K562 (cell line): ENCODE measurements at regions not wholly inside any gene's neighbourhood (a gene's known extent, or its start where the extent isn't known, plus 50 kb on each side); places are given as distances from the start of the nearest gene placed in this dataset.

Experiments
- ATAC-seq: fragments of 200-7000 bp; cut with Tn5 transposase; 3 replicates; pipeline ENCODE4 v1.9.1; 2020; ENCODE audit warnings: moderate library complexity
- BruUV-seq: library from RNA; stranded (reverse); fragments of 400-500 nt; replicated peaks from 2 replicates; lab custom pipeline; 2021; lab: Mats Ljungman, UMichigan
- CTCF ChIA-PET: fragments of 300-600 bp; formaldehyde crosslinking; extraction: SDS; loops from one replicate; lab custom pipeline; 2021; ENCODE audit warnings: low intra/inter-chr PET ratio; lab: Yijun Ruan, JAX
- POLR2A ChIA-PET: fragments of 300-600, 350-650 bp; sonication (Branson Sonifier 250); formaldehyde crosslinking; extraction: SDS; loops from one replicate; lab custom pipeline; 2021; ENCODE audit warnings: antibody characterized with exemption, inconsistent platforms; lab: Yijun Ruan, JAX
- DNase-seq, 4 experiments: peaks; one replicate each; pipeline versions ENCODE4 v3.0.0 to v3.0.0-alpha.2; 2011 to 2018; ENCODE audit warnings: low spot score in 3 of 4, mixed read lengths in 3 of 4; ENCODE audit errors: extremely low read depth in 1 of 4
- FAIRE-seq: peaks from 2 replicates; lab custom pipeline; 2011; peaks lifted over from hg19 to GRCh38; lab: Jason Lieb, UNC
- H2AFZ ChIP-seq: 2 replicates; pipeline ENCODE4 v1.6.0; 2011; ENCODE audit warnings: low read depth, low read length, control low read depth, inconsistent platforms
- H3K27ac ChIP-seq: fragments of 200-600 bp; 3 replicates; pipeline ENCODE4 v1.8.0; 2011; ENCODE audit warnings: low read depth, mild to moderate bottlenecking, control low read depth, inconsistent platforms, low read length, moderate library complexity, mixed read lengths; ENCODE audit errors: extremely low read depth
- H3K27me3 ChIP-seq, 2 experiments: fragments of 300-600 bp in 1 of 2; 2 replicates in 1 of 2; 3 replicates in 1 of 2; pipeline versions ENCODE4 v1.6.0 to v1.8.0; 2011; ENCODE audit warnings: inconsistent platforms in 2 of 2, low read length in 2 of 2, mild to moderate bottlenecking in 1 of 2, mixed read lengths in 1 of 2, moderate library complexity in 1 of 2; ENCODE audit not compliant: control insufficient read depth in 2 of 2, insufficient read depth in 2 of 2
- H3K36me3 ChIP-seq: fragments of 300-600 bp; 3 replicates; pipeline ENCODE4 v1.8.0; 2011; ENCODE audit warnings: mild to moderate bottlenecking, low read length, inconsistent platforms; ENCODE audit not compliant: control insufficient read depth, insufficient read depth
- H3K4me1 ChIP-seq, 2 experiments: fragments of 200-600 bp in 1 of 2; replicated peaks in 1 of 2; 2 replicates in 1 of 2; 3 replicates in 1 of 2; pipeline versions ENCODE4 v1.5.1 to v1.8.0; 2011; ENCODE audit warnings: inconsistent platforms in 2 of 2, low read length in 2 of 2, mild to moderate bottlenecking in 1 of 2, mixed read lengths in 1 of 2, moderate library complexity in 1 of 2; ENCODE audit not compliant: control insufficient read depth in 2 of 2, insufficient read depth in 2 of 2
- H3K4me2 ChIP-seq: 2 replicates; pipeline ENCODE4 v1.6.1; 2011; ENCODE audit warnings: low read length, control low read depth, inconsistent platforms, mixed read lengths; ENCODE audit not compliant: insufficient read depth
- H3K4me3 ChIP-seq: fragments of 200-600 bp; sonication (generic), shearing (Covaris generic); 2 replicates; pipeline ENCODE4 v1.5.1; 2016; ENCODE audit warnings: control low read depth, inconsistent platforms
- H3K79me2 ChIP-seq: fragments of 200-600 bp; 3 replicates; pipeline ENCODE4 v1.8.0; 2011; ENCODE audit warnings: low read length, inconsistent platforms; ENCODE audit not compliant: control insufficient read depth, insufficient read depth
- H3K9ac ChIP-seq, 2 experiments: 2 replicates each; pipeline versions ENCODE4 v1.6.0 to v1.6.1; 2011; ENCODE audit warnings: low read depth in 2 of 2, low read length in 2 of 2, control low read depth in 1 of 2, inconsistent platforms in 1 of 2, mild to moderate bottlenecking in 1 of 2, mixed read lengths in 1 of 2; ENCODE audit not compliant: insufficient read depth in 1 of 2
- H3K9me1 ChIP-seq: one replicate; pipeline ENCODE4 v1.6.0; 2011; ENCODE audit warnings: inconsistent platforms, mild to moderate bottlenecking, low read length, moderate library complexity; ENCODE audit not compliant: control insufficient read depth, insufficient read depth
- H3K9me3 ChIP-seq: replicated peaks from 2 replicates; pipeline ENCODE4 v1.5.1; 2011; ENCODE audit warnings: low read depth, low read length, inconsistent platforms; ENCODE audit not compliant: control insufficient read depth, insufficient read depth
- H4K20me1 ChIP-seq: replicated peaks from 2 replicates; pipeline ENCODE4 v1.6.1; 2011; ENCODE audit warnings: low read length, inconsistent platforms, mixed read lengths; ENCODE audit not compliant: control insufficient read depth, insufficient read depth
- ARHGAP35 ChIP-seq: fragments of 450-650 bp; IDR thresholded peaks from 2 replicates; pipeline ENCODE4 v1.6.1; 2018; ENCODE audit not compliant: partially characterized antibody
- BHLHE40 ChIP-seq: IDR thresholded peaks from 2 replicates; pipeline ENCODE4 v1.6.1; 2011; ENCODE audit warnings: low read length, improper control_type of control experiment
- ELF2 ChIP-seq: fragments of 250-450 bp; sonication (Bioruptor Pico); IDR thresholded peaks from 2 replicates; pipeline ENCODE4 v1.5.0; 2021; ENCODE audit warnings: mild to moderate bottlenecking
- HDAC6 ChIP-seq: IDR thresholded peaks from 2 replicates; pipeline ENCODE4 v1.6.1; 2012; ENCODE audit warnings: low read depth, mild to moderate bottlenecking, control low read depth, inconsistent platforms, low read length, moderate library complexity
- PML ChIP-seq: IDR thresholded peaks from 2 replicates; pipeline ENCODE4 v1.6.1; 2012; ENCODE audit warnings: low read length, inconsistent platforms
- RFX7 ChIP-seq: fragments of 250-450 bp; sonication (Bioruptor Pico); IDR thresholded peaks from 2 replicates; pipeline ENCODE4 v1.5.1; 2021; ENCODE audit warnings: mild to moderate bottlenecking
- SAFB2 ChIP-seq: fragments of 200-400 bp; formaldehyde crosslinking; IDR thresholded peaks from 2 replicates; pipeline ENCODE4 v1.6.1; 2018; ENCODE audit warnings: borderline replicate concordance, low read length, low read depth, moderate library complexity; ENCODE audit not compliant: severe bottlenecking
- SMARCE1 ChIP-seq: fragments of 450-650 bp; IDR thresholded peaks from 2 replicates; pipeline ENCODE4 v1.7.1; 2016; ENCODE audit warnings: mild to moderate bottlenecking
- U2AF2 ChIP-seq: fragments of 200-400 bp; formaldehyde crosslinking; optimal IDR thresholded peaks from 2 replicates; pipeline ENCODE3; 2017; ENCODE audit warnings: low read depth, mild to moderate bottlenecking, low read length
- ZNF140 ChIP-seq: fragments of 250-450 bp; sonication (Bioruptor Pico); IDR thresholded peaks from 2 replicates; pipeline ENCODE4 v1.8.0; 2021; ENCODE audit warnings: moderate library complexity, mild to moderate bottlenecking, inconsistent platforms
- ZNF24 ChIP-seq: fragments of 450-650 bp; IDR thresholded peaks from 2 replicates; pipeline ENCODE4 v1.6.1; 2016
- ZNF408 ChIP-seq: fragments of 250-450 bp; sonication (Bioruptor Pico); IDR thresholded peaks from 2 replicates; pipeline ENCODE4 v1.4.0; 2020; ENCODE audit warnings: low read depth, mild to moderate bottlenecking, moderate library complexity
- ZNF507 ChIP-seq: conservative IDR thresholded peaks from 2 replicates; pipeline ENCODE4 v1.6.1; 2017; ENCODE audit warnings: missing genetic modification characterization, missing compliant biosample characterization
- WGBS: fragments of 100-300 bp; shearing (Covaris generic); methylation state at CpG from one replicate; pipeline ENCODE4 v1.1.6; 2016; ENCODE audit warnings: low coverage, mixed read lengths; ENCODE audit not compliant: insufficient coverage; ENCODE audit errors: missing lambda C conversion rate; 5-methylcytosine and 5-hydroxymethylcytosine counted together
- in situ Hi-C: fragments of 300-500 bp; cut with MboI; formaldehyde crosslinking; loops from 4 replicates; pipeline ENCODE4 v1.15.0; 2018; ENCODE audit warnings: inconsistent platforms, mixed read lengths
- intact Hi-C: fragments of 100-400 bp; cut with micrococcal nuclease; formaldehyde crosslinking; loops from 2 replicates; pipeline ENCODE4 v1.14.2; 2022
- TF ChIP-seq, protein P1 (sequence below): fragments of 250-450 bp; sonication (Bioruptor Pico); IDR thresholded peaks from 2 replicates; pipeline ENCODE4 v1.5.0; 2021
- TF ChIP-seq, protein P2 (sequence below): IDR thresholded peaks from 3 replicates; pipeline ENCODE4 v1.6.1; 2011; ENCODE audit warnings: borderline replicate concordance, mild to moderate bottlenecking, moderate library complexity; ENCODE audit not compliant: insufficient read length; ENCODE audit errors: extremely low read depth

DNA sequence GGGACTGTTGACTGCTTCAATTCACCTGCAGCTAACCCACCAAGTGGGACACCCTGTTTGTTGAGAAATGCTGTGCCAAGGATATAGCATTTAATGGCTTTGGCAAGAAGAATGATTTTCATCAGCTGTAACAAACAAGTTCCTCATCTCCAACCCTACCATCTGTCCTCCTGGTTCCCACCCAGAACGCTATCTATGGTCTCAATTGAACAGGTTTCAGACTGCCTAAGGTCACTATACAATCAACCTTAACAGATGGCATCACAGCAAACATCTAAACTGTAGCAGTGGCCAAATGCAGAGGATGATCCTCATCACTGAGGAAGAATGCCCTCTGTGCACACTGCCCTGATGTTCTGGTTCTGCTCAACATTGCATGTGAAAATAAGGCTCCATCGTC lies 546.2 kb upstream of the FOXG1 start:
- in situ Hi-C loops: no loop called here
- Histone ChIP-seq H3K9me1 (no peaks in the 10 kb centered on the region), H3K9ac (no peak overlapping the region), H3K4me1 (no peaks in the 10 kb centered on the region), H3K27me3 (no peaks in the 10 kb centered on the region), H2AFZ (no peak overlapping the region), H3K9me3 (no peaks in the 10 kb centered on the region), H3K4me3 (no peak overlapping the region), H4K20me1 (no peaks in the 10 kb centered on the region), H3K79me2 (no peaks in the 10 kb centered on the region), H3K36me3 (no peaks in the 10 kb centered on the region), H3K4me2 (no peak overlapping the region), H3K27ac (no peak overlapping the region)
- ChIA-PET POLR2A (no interaction called here), CTCF (no interaction called here)
- intact Hi-C loops: no loop called here
- FAIRE-seq (no peak), ATAC-seq (no peak), DNase-seq (no peak)
- 0% methylated on average over 2 of the region's 2 CpGs for WGBS
- BruUV-seq: no TSS peak
- TF ChIP-seq U2AF2 (no peak), RFX7 (CRISPR knock-in tag) (no peak), PML (no peak), ZNF408 (no peak), SAFB2 (no peak), HDAC6 (no peak), BHLHE40 (no peak), ZNF507 (tag) (no peak), SMARCE1 (no peak), ZNF24 (no peak)

DNA sequence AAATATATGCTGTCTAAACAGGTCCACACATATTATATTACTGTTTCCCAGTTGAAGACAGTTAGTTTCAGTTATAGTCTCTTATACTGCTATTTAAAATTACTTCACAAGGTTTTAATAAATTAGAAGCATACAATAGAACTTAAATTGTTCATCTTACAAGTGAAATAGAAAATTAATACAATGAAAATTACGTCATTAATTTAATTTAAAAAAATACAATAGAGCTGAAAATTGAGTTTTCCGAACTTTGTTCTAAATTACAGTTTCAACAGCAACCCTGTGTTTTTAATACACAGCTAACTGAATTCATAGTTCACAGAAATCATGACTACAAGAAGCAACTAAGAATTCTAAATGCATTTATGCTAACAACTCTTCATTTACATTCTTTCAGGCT lies 525.7 kb upstream of the FOXG1 start:
- 0% methylated on average over 2 of the region's 2 CpGs for WGBS
- POLR2A ChIA-PET: no interaction called here
- TF ChIP-seq ARHGAP35 (no peak), ZNF140 (CRISPR knock-in tag) (no peak), ELF2 (CRISPR knock-in tag) (no peak)
- TF ChIP-seq, protein P1, sequence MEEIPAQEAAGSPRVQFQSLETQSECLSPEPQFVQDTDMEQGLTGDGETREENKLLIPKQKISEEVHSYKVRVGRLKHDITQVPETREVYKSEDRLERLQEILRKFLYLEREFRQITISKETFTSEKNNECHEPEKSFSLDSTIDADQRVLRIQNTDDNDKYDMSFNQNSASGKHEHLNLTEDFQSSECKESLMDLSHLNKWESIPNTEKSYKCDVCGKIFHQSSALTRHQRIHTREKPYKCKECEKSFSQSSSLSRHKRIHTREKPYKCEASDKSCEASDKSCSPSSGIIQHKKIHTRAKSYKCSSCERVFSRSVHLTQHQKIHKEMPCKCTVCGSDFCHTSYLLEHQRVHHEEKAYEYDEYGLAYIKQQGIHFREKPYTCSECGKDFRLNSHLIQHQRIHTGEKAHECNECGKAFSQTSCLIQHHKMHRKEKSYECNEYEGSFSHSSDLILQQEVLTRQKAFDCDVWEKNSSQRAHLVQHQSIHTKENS (CRISPR knock-in tag): no peak
- TF ChIP-seq, protein P2, sequence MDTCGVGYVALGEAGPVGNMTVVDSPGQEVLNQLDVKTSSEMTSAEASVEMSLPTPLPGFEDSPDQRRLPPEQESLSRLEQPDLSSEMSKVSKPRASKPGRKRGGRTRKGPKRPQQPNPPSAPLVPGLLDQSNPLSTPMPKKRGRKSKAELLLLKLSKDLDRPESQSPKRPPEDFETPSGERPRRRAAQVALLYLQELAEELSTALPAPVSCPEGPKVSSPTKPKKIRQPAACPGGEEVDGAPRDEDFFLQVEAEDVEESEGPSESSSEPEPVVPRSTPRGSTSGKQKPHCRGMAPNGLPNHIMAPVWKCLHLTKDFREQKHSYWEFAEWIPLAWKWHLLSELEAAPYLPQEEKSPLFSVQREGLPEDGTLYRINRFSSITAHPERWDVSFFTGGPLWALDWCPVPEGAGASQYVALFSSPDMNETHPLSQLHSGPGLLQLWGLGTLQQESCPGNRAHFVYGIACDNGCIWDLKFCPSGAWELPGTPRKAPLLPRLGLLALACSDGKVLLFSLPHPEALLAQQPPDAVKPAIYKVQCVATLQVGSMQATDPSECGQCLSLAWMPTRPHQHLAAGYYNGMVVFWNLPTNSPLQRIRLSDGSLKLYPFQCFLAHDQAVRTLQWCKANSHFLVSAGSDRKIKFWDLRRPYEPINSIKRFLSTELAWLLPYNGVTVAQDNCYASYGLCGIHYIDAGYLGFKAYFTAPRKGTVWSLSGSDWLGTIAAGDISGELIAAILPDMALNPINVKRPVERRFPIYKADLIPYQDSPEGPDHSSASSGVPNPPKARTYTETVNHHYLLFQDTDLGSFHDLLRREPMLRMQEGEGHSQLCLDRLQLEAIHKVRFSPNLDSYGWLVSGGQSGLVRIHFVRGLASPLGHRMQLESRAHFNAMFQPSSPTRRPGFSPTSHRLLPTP: no peak

More for the DNA sequence above, 525.7 kb upstream of the FOXG1 start:
- no peak overlapping the region for H3K4me3 ChIP-seq
- H3K9me3 ChIP-seq: no peaks in the 10 kb centered on the region
- no peak overlapping the region for H3K9ac ChIP-seq
- no peak overlapping the region for H2AFZ ChIP-seq
- no peak for DNase-seq
- H3K4me2 ChIP-seq: no peak overlapping the region
- no peaks in the 10 kb centered on the region for H3K9me1 ChIP-seq
- in situ Hi-C loops: no loop called here
- CTCF ChIA-PET: no interaction called here
- no peaks in the 10 kb centered on the region for H3K79me2 ChIP-seq
- ATAC-seq: no peak
- no peak for FAIRE-seq
- no peak overlapping the region for H3K27ac ChIP-seq
- no TSS peak for BruUV-seq
- intact Hi-C loops: no loop called here
- no peaks in the 10 kb centered on the region for H4K20me1 ChIP-seq
- H3K36me3 ChIP-seq: no peaks in the 10 kb centered on the region
- no peaks in the 10 kb centered on the region for H3K4me1 ChIP-seq
- no peaks in the 10 kb centered on the region for H3K27me3 ChIP-seq
